ENCODE measurements at regions not wholly inside any gene's neighbourhood (a gene's known extent, or its start where the extent isn't known, plus 50 kb on each side); places are given as distances from the start of the nearest gene placed in this dataset.

- ATAC-seq, result no peak
- TF ChIP-seq ZNF70 (CRISPR knock-in tag; IDR thresholded peaks at IDR 0.05) (no peak), OSR1 (CRISPR knock-in tag; IDR thresholded peaks at IDR 0.05) (no peak), BACH2 (CRISPR knock-in tag; IDR thresholded peaks at IDR 0.05; ENCODE audit: borderline replicate concordance) (no peak), ESRRG (CRISPR knock-in tag; IDR thresholded peaks at IDR 0.05) (no peak), TCF4 (CRISPR knock-in tag; IDR thresholded peaks at IDR 0.05; ENCODE audit: borderline replicate concordance) (no peak)
These were observed 801.2 kb upstream of the ZWINT start for GRCh38 chr10:57162231-57162630.

- ATAC-seq, result no peak
- no peak for TF ChIP-seq ZNF565 (CRISPR knock-in tag; conservative IDR thresholded peaks at IDR 0.05; ENCODE audit: low read depth)
These were observed 800.1 kb upstream of the ZWINT start for GRCh38 chr10:57161157-57161556.

- no peak for TF ChIP-seq POU6F1 (CRISPR knock-in tag; IDR thresholded peaks at IDR 0.05; ENCODE audit: borderline replicate concordance, low read depth)
- no peak for TF ChIP-seq CSDC2 (CRISPR knock-in tag; IDR thresholded peaks at IDR 0.05)
- no peak for TF ChIP-seq RARB (CRISPR knock-in tag; IDR thresholded peaks at IDR 0.05)
- no peak for TF ChIP-seq CREB5 (CRISPR knock-in tag; IDR thresholded peaks at IDR 0.05; ENCODE audit: low read depth)
- TF ChIP-seq BACH2 (CRISPR knock-in tag; IDR thresholded peaks at IDR 0.05; ENCODE audit: borderline replicate concordance), result no peak
- no peak for TF ChIP-seq TSHZ2 (CRISPR knock-in tag; IDR thresholded peaks at IDR 0.05)
- no peak for TF ChIP-seq ARNTL (CRISPR knock-in tag; IDR thresholded peaks at IDR 0.05; ENCODE audit: borderline replicate concordance, low read depth)
- no peak for TF ChIP-seq TCF4 (CRISPR knock-in tag; IDR thresholded peaks at IDR 0.05; ENCODE audit: borderline replicate concordance)
- no peak for TF ChIP-seq PPARA (CRISPR knock-in tag; IDR thresholded peaks at IDR 0.05; ENCODE audit: borderline replicate concordance)
- TF ChIP-seq ZFP30 (CRISPR knock-in tag; IDR thresholded peaks at IDR 0.05), result no peak
- TF ChIP-seq ZC3H10 (CRISPR knock-in tag; IDR thresholded peaks at IDR 0.05), result no peak
- no peak for TF ChIP-seq TOX (CRISPR knock-in tag; IDR thresholded peaks at IDR 0.05; ENCODE audit: borderline replicate concordance)
- no peak for TF ChIP-seq GLIS3 (CRISPR knock-in tag; IDR thresholded peaks at IDR 0.05)
- TF ChIP-seq SNAI2 (CRISPR knock-in tag; IDR thresholded peaks at IDR 0.05), result no peak
- no peak for TF ChIP-seq PATZ1 (CRISPR knock-in tag; IDR thresholded peaks at IDR 0.05; ENCODE audit: borderline replicate concordance)
- no peak for TF ChIP-seq OSR1 (CRISPR knock-in tag; IDR thresholded peaks at IDR 0.05)
- ATAC-seq, result no peak
These were observed 784.5 kb upstream of the ZWINT start for GRCh38 chr10:57145548-57145947.

- ATAC-seq, result no peak
- TF ChIP-seq ESRRG (CRISPR knock-in tag; IDR thresholded peaks at IDR 0.05) (no peak), PPARA (CRISPR knock-in tag; IDR thresholded peaks at IDR 0.05; ENCODE audit: borderline replicate concordance) (no peak), TSHZ2 (CRISPR knock-in tag; IDR thresholded peaks at IDR 0.05) (no peak), ZFP30 (CRISPR knock-in tag; IDR thresholded peaks at IDR 0.05) (no peak), CSDC2 (CRISPR knock-in tag; IDR thresholded peaks at IDR 0.05) (no peak), ZNF8 (CRISPR knock-in tag; IDR thresholded peaks at IDR 0.05) (no peak), POU6F1 (CRISPR knock-in tag; IDR thresholded peaks at IDR 0.05; ENCODE audit: borderline replicate concordance, low read depth) (no peak), TOX (CRISPR knock-in tag; IDR thresholded peaks at IDR 0.05; ENCODE audit: borderline replicate concordance) (no peak), SNAI2 (CRISPR knock-in tag; IDR thresholded peaks at IDR 0.05) (no peak), PATZ1 (CRISPR knock-in tag; IDR thresholded peaks at IDR 0.05; ENCODE audit: borderline replicate concordance) (no peak), ZNF70 (CRISPR knock-in tag; IDR thresholded peaks at IDR 0.05) (no peak), ZNF565 (CRISPR knock-in tag; conservative IDR thresholded peaks at IDR 0.05; ENCODE audit: low read depth) (no peak), TCF4 (CRISPR knock-in tag; IDR thresholded peaks at IDR 0.05; ENCODE audit: borderline replicate concordance) (no peak)
These were observed 782.0 kb upstream of the ZWINT start for GRCh38 chr10:57142925-57143576.
